GM18499 (cell line): ENCODE measurements at regions not wholly inside any gene's neighbourhood (a gene's known extent, or its start where the extent isn't known, plus 50 kb on each side); places are given as distances from the start of the nearest gene placed in this dataset.

Experiments used
- ATAC-seq: cut with Tn5 transposase; IDR thresholded peaks from one replicate; pipeline ENCODE4 v1.9.1; 2021; ENCODE audit warnings: moderate number of reproducible peaks; ENCODE audit not compliant: insufficient read depth, unreplicated experiment

DNA sequence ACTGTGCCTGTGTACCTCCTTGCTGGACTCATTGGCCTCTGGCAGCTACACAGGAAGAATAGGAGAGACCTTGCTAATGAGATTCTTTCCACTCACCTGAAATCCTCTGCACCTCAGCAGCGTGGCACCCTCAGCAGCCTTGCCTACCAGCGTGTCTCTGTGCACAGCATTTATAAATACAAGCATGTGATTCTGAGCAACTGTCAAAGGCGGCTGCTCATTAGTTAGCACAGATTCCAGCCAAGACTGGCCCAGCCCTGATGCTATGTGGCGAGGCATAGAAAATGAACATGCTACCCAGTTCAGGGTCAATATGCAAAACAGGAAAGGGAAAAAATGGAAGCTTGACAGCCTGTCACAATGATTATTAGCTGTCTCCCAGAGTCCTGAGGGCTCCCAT lies 298.0 kb downstream of the C4orf33 start:
- ATAC-seq = no peak

DNA sequence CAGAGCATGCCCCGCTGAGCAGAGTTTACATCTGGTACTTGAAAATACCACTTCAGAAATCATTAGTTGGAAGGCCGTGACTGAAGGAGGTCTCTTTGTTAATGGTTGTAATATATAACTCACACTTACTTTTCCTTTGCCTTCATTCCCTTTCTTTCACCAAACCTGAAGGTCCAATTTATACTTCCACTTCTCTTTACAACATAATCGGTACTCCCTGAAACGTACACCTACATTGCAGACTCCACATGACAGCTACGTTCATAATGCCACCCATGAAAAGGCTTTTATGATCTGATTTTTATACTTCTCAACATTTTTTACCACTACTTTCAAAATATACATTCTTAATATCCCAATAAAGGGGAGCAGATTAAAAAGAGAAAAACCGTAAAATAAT lies 298.7 kb downstream of the C4orf33 start:
- ATAC-seq = no peak

DNA sequence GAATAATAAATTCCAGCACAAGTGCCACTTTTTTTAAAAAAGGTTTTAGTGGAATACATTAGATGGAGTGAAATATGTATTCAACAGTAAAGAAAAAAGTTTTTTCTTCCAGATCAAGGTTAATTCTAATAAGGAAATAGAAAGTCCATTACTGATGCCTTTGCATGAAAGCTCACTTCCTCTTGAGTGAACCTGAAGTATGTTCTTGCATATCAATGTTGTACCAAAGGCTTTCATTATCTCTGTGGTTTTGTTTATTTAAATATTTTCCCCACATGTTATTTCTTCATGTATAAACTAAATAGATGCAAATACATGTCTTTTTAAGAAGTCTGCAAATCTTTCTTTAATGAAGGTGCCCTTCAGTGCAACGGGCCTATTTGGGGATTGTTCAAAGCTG lies 307.9 kb downstream of the C4orf33 start:
- no peak for ATAC-seq

DNA sequence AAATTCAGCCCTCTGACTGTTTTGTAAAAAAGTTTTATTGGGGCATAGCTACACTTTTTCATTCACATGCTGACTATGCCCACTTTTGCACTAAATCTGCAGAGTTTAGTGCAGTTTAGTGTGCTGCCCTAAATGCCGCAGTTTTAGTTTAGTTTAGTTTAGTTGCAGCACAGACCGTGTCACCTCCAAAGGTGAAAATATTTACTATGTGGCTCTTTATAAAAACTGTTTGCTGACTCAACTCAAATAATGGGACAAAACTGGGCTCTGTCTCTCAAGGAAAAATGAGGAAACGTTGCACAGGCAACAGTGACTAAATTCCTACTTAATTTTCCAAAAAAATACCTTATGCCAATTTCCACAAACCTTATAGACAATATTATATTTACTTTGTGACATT lies 314.2 kb downstream of the C4orf33 start:
- no peak for ATAC-seq

DNA sequence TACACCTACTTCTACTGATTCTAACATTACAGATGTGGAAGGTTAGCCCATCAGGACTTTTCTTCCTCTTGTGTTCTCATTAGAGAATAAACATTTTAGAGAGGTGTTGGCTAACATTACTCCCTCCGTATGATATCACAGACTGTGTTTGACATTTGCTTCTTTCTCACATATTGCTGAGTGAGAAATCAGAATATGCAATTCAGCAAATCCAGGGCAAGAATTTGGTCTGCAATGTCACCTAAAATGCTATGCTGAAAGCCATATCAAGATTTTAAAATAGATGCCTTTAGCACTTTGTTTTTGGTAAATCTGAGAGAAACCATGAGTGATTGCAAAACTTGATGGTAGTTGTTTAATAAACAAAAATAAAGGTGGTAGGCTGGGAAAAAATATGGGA lies 319.1 kb downstream of the C4orf33 start:
- no peak for ATAC-seq

DNA sequence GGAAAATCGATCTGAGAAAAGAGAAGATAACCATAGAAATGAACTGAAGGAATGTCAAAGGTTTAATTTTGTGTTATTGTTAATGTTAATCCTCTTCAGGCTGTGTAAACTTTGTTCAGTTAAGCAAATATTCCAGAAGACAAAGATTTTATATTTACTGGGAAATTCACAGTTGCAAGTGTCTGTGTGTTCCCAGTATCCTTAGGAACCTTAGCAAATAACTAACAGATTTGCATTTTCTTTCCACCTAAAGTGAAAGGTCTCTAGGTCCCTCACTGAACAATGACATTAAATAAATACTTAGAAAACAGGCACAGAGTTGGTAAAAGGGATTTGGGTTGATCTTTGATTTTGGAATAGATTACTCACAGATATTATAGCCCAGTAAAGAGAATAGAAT lies 324.7 kb downstream of the C4orf33 start:
- ATAC-seq = no peak

DNA sequence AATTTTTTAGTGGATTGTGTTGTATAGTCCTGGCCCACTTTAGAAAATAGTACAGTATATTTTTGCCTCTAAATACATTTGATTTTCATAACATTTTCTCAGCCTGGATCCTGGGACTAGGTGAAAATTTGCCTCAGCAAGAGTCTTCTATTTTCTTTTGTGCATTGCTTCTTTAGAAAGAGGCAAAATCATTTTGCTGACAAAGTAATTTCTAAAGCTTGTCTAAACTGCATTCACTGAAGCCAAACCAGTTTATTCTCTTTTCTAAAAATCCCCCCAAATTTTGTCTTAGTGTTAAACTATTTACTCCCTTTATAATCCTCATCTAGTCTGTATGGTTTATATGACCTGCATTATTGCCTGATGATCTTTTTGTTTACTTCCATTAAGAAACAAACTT lies 326.3 kb downstream of the C4orf33 start:
- ATAC-seq = no peak

- no peak for ATAC-seq
Measured at GRCh38 chr4:129428454-129428853, 332.5 kb downstream of the C4orf33 start.

- ATAC-seq = no peak
Measured at GRCh38 chr4:129429581-129430320, 333.8 kb downstream of the C4orf33 start.

GRCh38 chr4:129437347-129437746 lies 341.4 kb downstream of the C4orf33 start:
- ATAC-seq = no peak

- no peak for ATAC-seq
Measured at GRCh38 chr4:129438456-129438981, 342.6 kb downstream of the C4orf33 start.

- ATAC-seq = no peak
Measured at GRCh38 chr4:129446074-129446473, 350.1 kb downstream of the C4orf33 start.

DNA sequence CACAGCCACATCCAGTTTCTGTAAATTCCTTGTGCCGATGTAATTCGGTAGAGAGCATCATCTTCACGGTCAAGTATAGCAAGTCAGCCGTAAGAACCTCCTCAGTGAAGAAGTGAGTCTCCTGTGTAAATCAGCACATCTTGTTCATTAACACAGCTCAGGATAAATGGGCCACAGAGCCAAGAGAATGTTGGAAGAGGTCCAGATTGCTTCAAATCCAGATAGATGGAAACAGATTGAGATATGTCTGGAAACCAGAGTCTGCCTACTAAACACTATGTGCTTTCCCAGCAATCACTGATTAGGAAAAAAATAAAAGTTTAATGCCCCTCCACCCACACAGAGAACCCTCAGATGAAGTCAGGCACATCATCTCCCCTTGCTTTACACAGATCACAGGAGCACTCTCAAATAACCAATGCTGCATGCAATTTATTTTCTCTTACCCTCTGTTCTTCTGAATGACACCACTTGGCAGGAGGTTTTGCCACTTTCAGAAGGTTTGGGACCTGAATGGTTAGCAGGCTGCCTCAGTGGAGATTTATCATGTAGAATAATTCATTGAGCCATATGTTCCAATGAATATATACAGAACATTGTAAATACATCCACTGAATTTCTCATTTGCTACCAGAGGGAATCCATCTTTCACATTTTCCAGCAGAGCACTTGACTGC lies 357.7 kb downstream of the C4orf33 start:
- ATAC-seq = no peak

- no peak for ATAC-seq
Measured at GRCh38 chr4:129455482-129455881, 359.5 kb downstream of the C4orf33 start.

DNA sequence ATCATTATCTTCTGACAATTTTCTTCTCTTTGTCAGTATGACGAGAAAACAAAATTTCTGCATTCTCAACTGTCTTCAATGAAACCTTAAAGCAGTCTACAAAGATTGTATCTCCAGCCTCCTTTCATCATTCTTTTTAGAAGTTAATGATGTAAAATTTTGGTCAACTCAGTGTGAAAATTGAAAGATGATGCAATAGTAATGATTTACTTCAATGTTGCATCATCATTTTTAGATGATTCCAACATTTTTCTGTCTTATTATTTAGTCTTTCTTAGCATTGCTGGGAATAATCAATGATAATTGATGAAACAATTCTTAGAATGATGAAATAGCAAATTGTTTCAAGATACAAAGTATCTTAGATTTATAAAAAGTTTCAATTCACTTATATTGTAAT lies 372.7 kb downstream of the C4orf33 start:
- ATAC-seq = no peak

DNA sequence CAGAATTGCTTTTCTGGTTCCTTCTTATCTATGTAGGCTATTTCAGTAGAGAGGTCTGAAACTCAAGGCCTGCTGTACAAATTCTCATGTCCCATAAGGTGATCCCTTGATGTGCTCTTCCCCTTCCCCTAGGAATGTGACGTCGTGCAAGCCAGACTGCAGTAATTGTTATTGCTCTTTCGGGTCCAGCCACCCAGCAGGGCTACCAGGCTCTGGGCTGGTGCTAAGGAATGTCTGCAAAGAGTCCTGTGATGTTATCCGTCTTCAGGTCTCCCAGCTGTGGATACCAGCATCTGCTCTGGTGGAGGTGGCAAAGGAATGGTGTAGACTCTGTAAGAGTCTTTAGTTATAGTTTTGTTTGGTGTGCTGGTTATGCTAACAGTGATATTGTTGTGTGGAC lies 378.7 kb downstream of the C4orf33 start:
- no peak for ATAC-seq

GRCh38 chr4:129481107-129481506 lies 385.2 kb downstream of the C4orf33 start:
- no peak for ATAC-seq

GRCh38 chr4:129488427-129488826 lies 392.5 kb downstream of the C4orf33 start:
- no peak for ATAC-seq

GRCh38 chr4:129490516-129490915 lies 394.6 kb downstream of the C4orf33 start:
- no peak for ATAC-seq

DNA sequence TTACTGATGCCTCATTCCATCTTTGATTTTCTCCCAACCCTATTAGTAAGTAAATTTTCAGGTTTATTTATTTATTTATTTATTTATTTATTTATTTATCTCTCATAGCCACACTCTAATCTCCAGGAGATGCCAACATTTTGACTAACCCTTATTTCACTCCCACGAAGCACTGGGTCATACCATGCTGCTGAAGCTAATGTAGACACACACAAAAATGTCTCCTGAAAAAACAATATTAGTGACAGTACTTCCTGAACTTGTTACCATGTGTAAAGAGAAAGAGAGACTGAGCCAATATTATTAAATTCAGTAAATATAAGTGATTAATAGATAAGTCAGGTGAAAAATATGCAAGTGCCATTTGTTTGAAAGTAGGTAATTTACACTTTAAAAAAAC lies 402.7 kb downstream of the C4orf33 start:
- no peak for ATAC-seq

DNA sequence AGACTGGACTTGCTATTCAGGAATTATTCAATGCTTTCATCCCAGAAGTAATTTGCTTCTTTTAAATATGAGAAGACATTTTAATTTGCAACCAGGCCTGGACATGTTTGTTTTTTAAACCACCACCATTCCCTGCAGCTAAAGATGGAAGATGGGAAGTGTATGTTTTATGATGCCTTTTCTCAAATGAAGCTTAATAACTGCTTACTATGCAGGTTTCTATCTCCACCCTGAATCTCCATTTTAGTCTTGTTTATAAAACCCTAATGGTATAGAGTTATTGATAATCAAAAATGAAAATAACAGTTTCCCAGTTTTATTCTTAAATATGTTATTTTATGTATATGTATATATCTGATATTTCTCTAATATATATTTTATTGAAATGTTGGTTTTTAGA lies 418.9 kb downstream of the C4orf33 start:
- ATAC-seq = no peak

- ATAC-seq = no peak
Measured at GRCh38 chr4:129515356-129515755, 419.4 kb downstream of the C4orf33 start.
